GM12878 (cell line): ENCODE measurements at regions not wholly inside any gene's neighbourhood (a gene's known extent, or its start where the extent isn't known, plus 50 kb on each side); places are given as distances from the start of the nearest gene placed in this dataset.

Source experiments
- ATAC-seq: fragments of 200-7000 bp; cut with Tn5 transposase; 3 replicates; pipeline ENCODE4 v1.9.1; 2020; ENCODE audit warnings: mild to moderate bottlenecking, moderate library complexity
- BruUV-seq: library from RNA; stranded (reverse); fragments of 400-500 nt; replicated peaks from 2 replicates; lab custom pipeline; 2021; lab: Mats Ljungman, UMichigan
- CTCF ChIA-PET: fragments of 300-600 bp; sonication (Branson Sonifier 250); formaldehyde crosslinking; extraction: SDS; loops from one replicate; lab custom pipeline; 2021; ENCODE audit warnings: inconsistent platforms; lab: Yijun Ruan, JAX
- POLR2A ChIA-PET: fragments of 350-600 bp; formaldehyde crosslinking; extraction: SDS; loops from one replicate; lab custom pipeline; 2021; ENCODE audit warnings: inconsistent platforms; lab: Charles Lee
- RAD21 ChIA-PET: fragments of 300-600 bp; sonication (Branson Sonifier 250); formaldehyde crosslinking; loops from one replicate; lab custom pipeline; 2023; ENCODE audit warnings: antibody characterized with exemption; ENCODE audit not compliant: unreplicated experiment; lab: Charles Lee
- SMC1A ChIA-PET: fragments of 300-600 bp; sonication (Branson Sonifier 250); formaldehyde crosslinking; loops from one replicate; lab custom pipeline; 2023; ENCODE audit not compliant: unreplicated experiment, uncharacterized antibody; lab: Charles Lee
- DNase-seq: peaks from one replicate; pipeline ENCODE4 v3.0.0-alpha.2; 2011; ENCODE audit warnings: low read depth, low spot score
- FAIRE-seq: peaks from 3 replicates; lab custom pipeline; 2011; peaks lifted over from hg19 to GRCh38; lab: Jason Lieb, UNC
- H2AFZ ChIP-seq: 2 replicates; pipeline ENCODE4 v1.6.0; 2011; ENCODE audit warnings: low read depth, low read length, control low read depth; ENCODE audit not compliant: control insufficient read depth
- H3K27ac ChIP-seq: 2 replicates; pipeline ENCODE4 v1.5.1; 2011; ENCODE audit warnings: control low read depth; ENCODE audit not compliant: control insufficient read depth, insufficient read depth
- H3K27me3 ChIP-seq, 2 experiments: replicated peaks in 1 of 2; 2 replicates each; pipeline versions ENCODE4 v1.6.0 to v1.6.1; 2011; ENCODE audit warnings: low read length in 1 of 2; ENCODE audit not compliant: control insufficient read depth in 2 of 2, insufficient read depth in 2 of 2
- H3K36me3 ChIP-seq, 2 experiments: 2 replicates each; pipeline ENCODE4 v1.5.1; 2011; ENCODE audit warnings: low read length in 1 of 2; ENCODE audit not compliant: control insufficient read depth in 2 of 2, insufficient read depth in 2 of 2
- H3K4me1 ChIP-seq: 2 replicates; pipeline ENCODE4 v1.6.1; 2011; ENCODE audit warnings: mild to moderate bottlenecking, low read length, moderate library complexity, mixed read lengths; ENCODE audit not compliant: control insufficient read depth, insufficient read depth
- H3K4me2 ChIP-seq: 2 replicates; pipeline ENCODE4 v1.6.0; 2011; ENCODE audit warnings: control low read depth; ENCODE audit not compliant: control insufficient read depth, insufficient read depth
- H3K4me3 ChIP-seq: fragments of 200-600 bp; sonication (generic); 2 replicates; pipeline ENCODE4 v1.5.1; 2016
- H3K79me2 ChIP-seq: 2 replicates; pipeline ENCODE4 v1.6.0; 2011; ENCODE audit warnings: low read length; ENCODE audit not compliant: control insufficient read depth, insufficient read depth
- H3K9ac ChIP-seq: 2 replicates; pipeline ENCODE4 v1.8.0; 2011; ENCODE audit warnings: low read length, control low read depth, mixed read lengths; ENCODE audit not compliant: control insufficient read depth, insufficient read depth
- H3K9me3 ChIP-seq: replicated peaks from 3 replicates; pipeline ENCODE4 v1.5.1; 2011; ENCODE audit warnings: mild to moderate bottlenecking, low read length; ENCODE audit not compliant: control insufficient read depth, insufficient read depth
- H4K20me1 ChIP-seq: 2 replicates; pipeline ENCODE4 v1.6.0; 2011; ENCODE audit not compliant: control insufficient read depth, insufficient read depth
- CBFB ChIP-seq: IDR thresholded peaks from 2 replicates; pipeline ENCODE4 v1.6.1; 2016; ENCODE audit warnings: antibody characterized with exemption, low read depth
- CBX3 ChIP-seq: fragments of 200-600 bp; sonication (generic); IDR thresholded peaks from 2 replicates; pipeline ENCODE4 v1.6.1; 2016; ENCODE audit warnings: low read depth, borderline replicate concordance
- ZNF207 ChIP-seq: fragments of 450-650 bp; IDR thresholded peaks from 2 replicates; pipeline ENCODE4 v1.6.1; 2014; ENCODE audit warnings: antibody characterized with exemption, mild to moderate bottlenecking, borderline replicate concordance
- WGBS: methylation state at CpG from one replicate; pipeline ENCODE4 v1.1.6; 2016; ENCODE audit warnings: low lambda C conversion rate; ENCODE audit not compliant: insufficient replicate concordance, insufficient coverage; ENCODE audit errors: missing lambda C conversion rate; 5-methylcytosine and 5-hydroxymethylcytosine counted together
- in situ Hi-C: fragments of 300-500 bp; cut with MboI; formaldehyde crosslinking; loops from 9 replicates; pipeline ENCODE4 v1.14.3; 2018; ENCODE audit warnings: mixed read lengths
- intact Hi-C: fragments of 100-400 bp; cut with micrococcal nuclease; formaldehyde crosslinking; loops from one replicate; pipeline ENCODE4 v1.14.2; 2022; ENCODE audit not compliant: unreplicated experiment
- TF ChIP-seq, protein P1 (sequence below): fragments of 450-650 bp; conservative IDR thresholded peaks from 2 replicates; pipeline ENCODE4 v1.6.1; 2017; ENCODE audit warnings: mild to moderate bottlenecking, moderate library complexity
- TF ChIP-seq, protein P2 (sequence below): fragments of 450-650 bp; formaldehyde crosslinking; IDR thresholded peaks from 2 replicates; pipeline ENCODE4 v1.5.0; 2022; ENCODE audit warnings: mild to moderate bottlenecking, missing genetic modification characterization
- TF ChIP-seq, protein P3 (sequence below): IDR thresholded peaks from 2 replicates; pipeline ENCODE4 v1.6.1; 2011; ENCODE audit warnings: low read depth, mild to moderate bottlenecking, low read length, moderate library complexity, borderline replicate concordance; ENCODE audit errors: extremely low read depth

DNA sequence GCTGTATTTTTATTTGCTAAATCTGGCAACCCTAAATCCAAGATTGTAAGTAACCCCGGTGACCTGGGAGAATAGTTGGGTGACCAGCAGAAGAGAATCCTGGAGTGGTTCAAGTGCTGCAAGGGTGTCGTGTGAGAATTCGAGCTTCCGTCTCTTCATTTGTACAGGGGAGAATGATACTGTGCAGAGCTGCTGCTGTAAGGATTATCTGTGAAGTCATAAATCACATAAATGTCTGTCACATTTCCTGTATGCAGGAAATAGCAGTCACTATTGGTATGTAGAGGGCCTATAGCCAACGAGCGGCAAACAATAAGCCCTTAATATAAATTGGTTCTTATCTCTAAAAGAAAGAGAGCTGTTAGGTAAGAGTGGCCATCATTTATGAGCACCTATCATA lies 90.7 kb downstream of the ATP1A1 start:
- Histone ChIP-seq H4K20me1 (no peaks in the 10 kb centered on the region; the same call in 1 of the 2 replicates), H3K9ac (no peak overlapping the region), H3K27me3 (no peaks in the 10 kb centered on the region), H2AFZ (no peak overlapping the region), H3K27ac (no peak overlapping the region), H3K4me3 (no peak overlapping the region), H3K9me3 (no peaks in the 10 kb centered on the region), H3K36me3 (no peaks in the 10 kb centered on the region), H3K4me2 (no peak overlapping the region), H3K4me1 (no peaks in the 10 kb centered on the region), H3K79me2 (no peaks in the 10 kb centered on the region)
- intact Hi-C loops = no loop called here
- TF ChIP-seq ZNF207 (no peak), CBFB (no peak), CBX3 (no peak)
- TF ChIP-seq, protein P1, sequence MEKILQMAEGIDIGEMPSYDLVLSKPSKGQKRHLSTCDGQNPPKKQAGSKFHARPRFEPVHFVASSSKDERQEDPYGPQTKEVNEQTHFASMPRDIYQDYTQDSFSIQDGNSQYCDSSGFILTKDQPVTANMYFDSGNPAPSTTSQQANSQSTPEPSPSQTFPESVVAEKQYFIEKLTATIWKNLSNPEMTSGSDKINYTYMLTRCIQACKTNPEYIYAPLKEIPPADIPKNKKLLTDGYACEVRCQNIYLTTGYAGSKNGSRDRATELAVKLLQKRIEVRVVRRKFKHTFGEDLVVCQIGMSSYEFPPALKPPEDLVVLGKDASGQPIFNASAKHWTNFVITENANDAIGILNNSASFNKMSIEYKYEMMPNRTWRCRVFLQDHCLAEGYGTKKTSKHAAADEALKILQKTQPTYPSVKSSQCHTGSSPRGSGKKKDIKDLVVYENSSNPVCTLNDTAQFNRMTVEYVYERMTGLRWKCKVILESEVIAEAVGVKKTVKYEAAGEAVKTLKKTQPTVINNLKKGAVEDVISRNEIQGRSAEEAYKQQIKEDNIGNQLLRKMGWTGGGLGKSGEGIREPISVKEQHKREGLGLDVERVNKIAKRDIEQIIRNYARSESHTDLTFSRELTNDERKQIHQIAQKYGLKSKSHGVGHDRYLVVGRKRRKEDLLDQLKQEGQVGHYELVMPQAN = no peak
- TF ChIP-seq, protein P2, sequence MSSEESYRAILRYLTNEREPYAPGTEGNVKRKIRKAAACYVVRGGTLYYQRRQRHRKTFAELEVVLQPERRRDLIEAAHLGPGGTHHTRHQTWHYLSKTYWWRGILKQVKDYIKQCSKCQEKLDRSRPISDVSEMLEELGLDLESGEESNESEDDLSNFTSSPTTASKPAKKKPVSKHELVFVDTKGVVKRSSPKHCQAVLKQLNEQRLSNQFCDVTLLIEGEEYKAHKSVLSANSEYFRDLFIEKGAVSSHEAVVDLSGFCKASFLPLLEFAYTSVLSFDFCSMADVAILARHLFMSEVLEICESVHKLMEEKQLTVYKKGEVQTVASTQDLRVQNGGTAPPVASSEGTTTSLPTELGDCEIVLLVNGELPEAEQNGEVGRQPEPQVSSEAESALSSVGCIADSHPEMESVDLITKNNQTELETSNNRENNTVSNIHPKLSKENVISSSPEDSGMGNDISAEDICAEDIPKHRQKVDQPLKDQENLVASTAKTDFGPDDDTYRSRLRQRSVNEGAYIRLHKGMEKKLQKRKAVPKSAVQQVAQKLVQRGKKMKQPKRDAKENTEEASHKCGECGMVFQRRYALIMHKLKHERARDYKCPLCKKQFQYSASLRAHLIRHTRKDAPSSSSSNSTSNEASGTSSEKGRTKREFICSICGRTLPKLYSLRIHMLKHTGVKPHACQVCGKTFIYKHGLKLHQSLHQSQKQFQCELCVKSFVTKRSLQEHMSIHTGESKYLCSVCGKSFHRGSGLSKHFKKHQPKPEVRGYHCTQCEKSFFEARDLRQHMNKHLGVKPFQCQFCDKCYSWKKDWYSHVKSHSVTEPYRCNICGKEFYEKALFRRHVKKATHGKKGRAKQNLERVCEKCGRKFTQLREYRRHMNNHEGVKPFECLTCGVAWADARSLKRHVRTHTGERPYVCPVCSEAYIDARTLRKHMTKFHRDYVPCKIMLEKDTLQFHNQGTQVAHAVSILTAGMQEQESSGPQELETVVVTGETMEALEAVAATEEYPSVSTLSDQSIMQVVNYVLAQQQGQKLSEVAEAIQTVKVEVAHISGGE (CRISPR knock-in tag) = no peak
- TF ChIP-seq, protein P3, sequence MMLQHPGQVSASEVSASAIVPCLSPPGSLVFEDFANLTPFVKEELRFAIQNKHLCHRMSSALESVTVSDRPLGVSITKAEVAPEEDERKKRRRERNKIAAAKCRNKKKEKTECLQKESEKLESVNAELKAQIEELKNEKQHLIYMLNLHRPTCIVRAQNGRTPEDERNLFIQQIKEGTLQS = no peak
- DNase-seq = no peak
- ChIA-PET CTCF (interaction anchor here (2.2 to 2.4 kb wide), 2 partner anchors 22 to 36 kb away, joined by 6 to 7 read pairs; no protein-coding TSS in a partner anchor), POLR2A (no interaction called here), SMC1A (no interaction called here), RAD21 (interaction anchor here (1.0 kb wide), 1 partner anchor 88 kb away, joined by 3 read pairs; no protein-coding TSS in a partner anchor)
- FAIRE-seq = no peak
- no peak for ATAC-seq
- BruUV-seq = no TSS peak
- in situ Hi-C loops = no loop called here
- WGBS = 82% methylated on average over 6 of the region's 6 CpGs
